ENCODE measurements at regions not wholly inside any gene's neighbourhood (a gene's known extent, or its start where the extent isn't known, plus 50 kb on each side); places are given as distances from the start of the nearest gene placed in this dataset.

GRCh38 chr4:111675746-111676145 lies 469.5 kb upstream of the FAM241A start:
- Histone ChIP-seq H3K4me1 (no peaks in the 10 kb centered on the region), H3K4me3 (no peak overlapping the region), H3K27me3 (no peaks in the 10 kb centered on the region), H3K9me3 (no peaks in the 10 kb centered on the region), H3K27ac (no peak overlapping the region), H3K36me3 (no peaks in the 10 kb centered on the region)
- no peak for TF ChIP-seq EP300 (IDR thresholded peaks at IDR 0.05)
- TF ChIP-seq POLR2A (IDR thresholded peaks at IDR 0.05) = no peak
- no peak for TF ChIP-seq POLR2AphosphoS5 (IDR thresholded peaks at IDR 0.05)
- no peak for TF ChIP-seq CTCF (IDR thresholded peaks at IDR 0.05)
- 100% methylated on average over 2 to 4 of the region's 5 CpGs for WGBS, 2 donors (ENCODE audit: low coverage in 1 of 2)
- no peak for ATAC-seq

GRCh38 chr4:111676533-111676932 lies 468.7 kb upstream of the FAM241A start:
- Histone ChIP-seq H3K27ac (no peak overlapping the region), H3K36me3 (no peaks in the 10 kb centered on the region), H3K4me1 (no peaks in the 10 kb centered on the region)

GRCh38 chr4:111678479-111678878 lies 466.8 kb upstream of the FAM241A start:
- H3K4me1 ChIP-seq = no peaks in the 10 kb centered on the region
- H3K9me3 ChIP-seq = no peaks in the 10 kb centered on the region
- no peak for ATAC-seq
- TF ChIP-seq POLR2AphosphoS5 (IDR thresholded peaks at IDR 0.05) = no peak
- TF ChIP-seq EP300 (IDR thresholded peaks at IDR 0.05) = no peak
- TF ChIP-seq POLR2A (IDR thresholded peaks at IDR 0.05) = no peak
- TF ChIP-seq CTCF (IDR thresholded peaks at IDR 0.05) = no peak
- no peaks in the 10 kb centered on the region for H3K36me3 ChIP-seq
- no peaks in the 10 kb centered on the region for H3K27me3 ChIP-seq
- WGBS, 2 donors (ENCODE audit: low coverage in 1 of 2) = 56 to 64% methylated on average over 1 of the region's 1 CpG
- H3K4me3 ChIP-seq = no peak overlapping the region
- no peak overlapping the region for H3K27ac ChIP-seq

More at GRCh38 chr4:111676533-111676932, 468.7 kb upstream of the FAM241A start:
- no peak for ATAC-seq
- H3K4me3 ChIP-seq = no peak overlapping the region
- TF ChIP-seq CTCF (IDR thresholded peaks at IDR 0.05) (no peak), POLR2A (IDR thresholded peaks at IDR 0.05) (no peak), POLR2AphosphoS5 (IDR thresholded peaks at IDR 0.05) (no peak), EP300 (IDR thresholded peaks at IDR 0.05) (no peak)
- H3K27me3 ChIP-seq = no peaks in the 10 kb centered on the region
- no peaks in the 10 kb centered on the region for H3K9me3 ChIP-seq

GRCh38 chr4:111678908-111679307 lies 466.3 kb upstream of the FAM241A start:
- no peak overlapping the region for H3K4me3 ChIP-seq
- no peak for ATAC-seq

GRCh38 chr4:111681270-111681669 lies 464.0 kb upstream of the FAM241A start:
- no peaks in the 10 kb centered on the region for H3K27me3 ChIP-seq
- no peaks in the 10 kb centered on the region for H3K36me3 ChIP-seq
- TF ChIP-seq EP300 (IDR thresholded peaks at IDR 0.05) = no peak
- TF ChIP-seq CTCF (IDR thresholded peaks at IDR 0.05) = no peak
- TF ChIP-seq POLR2AphosphoS5 (IDR thresholded peaks at IDR 0.05) = no peak
- TF ChIP-seq POLR2A (IDR thresholded peaks at IDR 0.05) = no peak
- no peaks in the 10 kb centered on the region for H3K9me3 ChIP-seq
- H3K4me1 ChIP-seq = no peaks in the 10 kb centered on the region
- 69 to 72% methylated on average over 2 to 3 of the region's 3 CpGs for WGBS, 2 donors (ENCODE audit: low coverage in 1 of 2)
- no peak overlapping the region for H3K4me3 ChIP-seq
- no peak overlapping the region for H3K27ac ChIP-seq
- no peak for ATAC-seq

More at GRCh38 chr4:111678908-111679307, 466.3 kb upstream of the FAM241A start:
- no peaks in the 10 kb centered on the region for H3K9me3 ChIP-seq
- TF ChIP-seq EP300 (IDR thresholded peaks at IDR 0.05) = no peak
- TF ChIP-seq POLR2AphosphoS5 (IDR thresholded peaks at IDR 0.05) = no peak
- TF ChIP-seq CTCF (IDR thresholded peaks at IDR 0.05) = no peak
- no peaks in the 10 kb centered on the region for H3K36me3 ChIP-seq
- H3K27me3 ChIP-seq = no peaks in the 10 kb centered on the region
- no peak overlapping the region for H3K27ac ChIP-seq
- WGBS, 2 donors (ENCODE audit: low coverage in 1 of 2) = 68 to 79% methylated on average over 5 of the region's 5 CpGs
- H3K4me1 ChIP-seq = no peaks in the 10 kb centered on the region
